Adrenal gland (tissue), 9 donors: ENCODE measurements at regions not wholly inside any gene's neighbourhood (a gene's known extent, or its start where the extent isn't known, plus 50 kb on each side); places are given as distances from the start of the nearest gene placed in this dataset.

Source experiments
- DNase-seq, 7 donors: peaks; one replicate each; pipeline ENCODE4 v3.0.0-alpha.2; 2019 to 2020
- H3K27ac ChIP-seq, 5 donors: fragments of 200-600 bp; sonication (generic) in 4 of 5; 1 replicate in 3 of 5; 2 replicates in 2 of 5; pipeline versions ENCODE4 v1.5.1 to v1.8.0; 2016 to 2020; ENCODE audit warnings: mild to moderate bottlenecking in 1 of 5
- H3K27me3 ChIP-seq: fragments of 200-600 bp; 2 replicates; pipeline ENCODE4 v1.8.0; 2021
- H3K36me3 ChIP-seq, 2 donors: fragments of 200-600 bp; replicated peaks in 1 of 2; 1 replicate in 1 of 2; 2 replicates in 1 of 2; pipeline versions ENCODE4 v1.5.1 to v1.8.0; 2018 to 2022
- H3K4me1 ChIP-seq, 2 donors: fragments of 200-600 bp; replicated peaks in 1 of 2; 1 replicate in 1 of 2; 2 replicates in 1 of 2; pipeline versions ENCODE4 v1.5.1 to v1.8.0; 2018 to 2021
- H3K4me3 ChIP-seq, 4 donors: fragments of 200-600 bp; sonication (generic) in 3 of 4; one replicate each; pipeline ENCODE4 v1.5.1; 2016 to 2018
- H3K9me3 ChIP-seq, 3 donors: fragments of 200-600 bp; sonication (generic) in 1 of 3; replicated peaks in 1 of 3; 1 replicate in 2 of 3; 2 replicates in 1 of 3; pipeline versions ENCODE4 v1.5.1 to v1.8.0; 2016 to 2021
- CTCF ChIP-seq, 6 experiments: fragments of 450-650 bp in 4 of 6; fragments of 200-600 bp in 2 of 6; sonication (generic) in 1 of 6; IDR thresholded peaks; 1 replicate in 5 of 6; 2 replicates in 1 of 6; pipeline versions ENCODE4 v1.5.1 to v1.8.0; 2016 to 2021; ENCODE audit warnings: antibody characterized with exemption in 6 of 6, mild to moderate bottlenecking in 2 of 6, moderate library complexity in 1 of 6
- POLR2A ChIP-seq, 2 donors: fragments of 450-650 bp; IDR thresholded peaks; one replicate each; pipeline ENCODE4 v1.6.1; 2017; ENCODE audit warnings: antibody characterized with exemption in 2 of 2, mild to moderate bottlenecking in 2 of 2, moderate library complexity in 1 of 2
- WGBS, 4 donors: extraction: QIAGEN DNeasy Blood & Tissue Kit in 2 of 4; methylation state at CpG; one replicate each; pipeline versions ENCODE4 v1.1.5 to v1.1.7; 2013 to 2017; 5-methylcytosine and 5-hydroxymethylcytosine counted together
- intact Hi-C, 2 donors: fragments of 100-400 bp; cut with DNase I; formaldehyde crosslinking; loops; one replicate each; pipeline versions ENCODE4 v1.14.1 to v1.15.0; 2022 to 2023
- donor health status: healthy with polysubstance abuse.
- donor health status: Bipolar disorder and iron deficiency.
- donor health status: DM: yes; HTN: yes; CAD: no.
- donor health status: DM: no; HTN: no; CAD: no.
- donor health status: DM: no; HTN: no; CAD: no.

DNA sequence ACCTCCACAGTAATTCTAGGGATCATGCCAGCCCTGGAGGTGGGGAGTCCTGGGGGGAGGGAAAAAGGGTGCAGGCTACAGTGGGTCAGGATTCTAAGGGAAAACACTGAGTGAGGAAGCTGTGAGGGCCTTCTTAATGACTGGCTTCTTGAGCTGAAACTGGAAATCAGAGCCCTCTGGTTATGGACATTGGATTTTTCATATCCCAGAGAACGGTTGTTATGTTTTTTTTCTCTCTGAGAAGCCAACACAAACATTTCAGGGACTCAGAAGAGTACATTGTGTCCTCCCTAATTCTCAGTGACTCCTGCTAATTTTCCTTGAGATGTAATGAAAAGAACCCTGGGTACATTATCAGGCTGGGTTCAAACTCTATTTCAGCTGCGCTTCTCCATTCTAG, 162.4 kb upstream of the PRDX4 start:
- no peak overlapping the region for H3K27ac ChIP-seq
- no peak overlapping the region for H3K4me3 ChIP-seq
- no peaks in the 10 kb centered on the region for H3K4me1 ChIP-seq
- no peak for DNase-seq
- no peak for TF ChIP-seq CTCF (IDR thresholded peaks at IDR 0.05)
- TF ChIP-seq POLR2A (IDR thresholded peaks at IDR 0.05): no peak
- intact Hi-C loops: no loop called here
- H3K9me3 ChIP-seq: no peaks in the 10 kb centered on the region
- WGBS, 4 donors: 57 to 78% (median 66%) methylated on average over 2 of the region's 2 CpGs
- H3K27me3 ChIP-seq: no peaks in the 10 kb centered on the region
- no peaks in the 10 kb centered on the region for H3K36me3 ChIP-seq

DNA sequence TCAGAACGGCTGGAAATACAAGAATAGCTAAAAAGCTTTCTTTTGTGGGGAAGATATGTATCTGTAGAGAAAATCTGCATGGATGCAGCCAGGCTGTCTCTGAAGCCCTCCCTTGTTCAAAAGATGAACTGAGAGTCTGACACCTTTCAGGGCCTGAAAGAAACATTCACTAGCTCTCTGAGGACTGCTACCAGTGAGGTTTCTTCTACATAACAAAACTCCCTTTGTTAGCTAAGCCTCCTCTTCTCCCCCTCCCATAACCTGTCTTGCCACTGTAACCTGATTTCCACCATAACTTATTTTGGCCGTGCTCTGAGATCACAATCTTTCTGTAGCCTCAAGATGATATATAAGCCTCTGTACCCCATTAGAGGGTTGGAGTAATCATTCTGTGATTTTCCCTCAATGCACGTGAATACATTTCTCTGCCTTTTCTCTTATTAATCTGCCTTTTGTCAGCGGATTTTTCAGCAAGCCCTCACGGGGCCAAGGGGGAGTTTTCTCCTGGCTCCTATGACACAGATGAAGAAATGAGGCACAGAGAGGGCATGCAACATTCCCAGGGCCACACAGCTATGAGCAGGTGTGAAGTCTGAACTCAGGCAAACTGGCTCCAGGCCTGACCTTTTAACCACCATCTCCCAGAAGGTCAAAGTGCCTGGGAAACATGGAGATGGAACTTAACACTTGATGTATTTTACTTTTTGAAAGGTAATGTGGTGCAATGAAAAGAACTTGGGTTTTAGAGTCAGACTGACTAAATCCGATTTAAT, 161.6 kb upstream of the PRDX4 start:
- no peak for DNase-seq
- no peaks in the 10 kb centered on the region for H3K36me3 ChIP-seq
- 55 to 75% (median 64%) methylated on average over 6 of the region's 6 CpGs for WGBS, 4 donors
- no peak for TF ChIP-seq CTCF (IDR thresholded peaks at IDR 0.05)
- TF ChIP-seq POLR2A (IDR thresholded peaks at IDR 0.05): no peak
- H3K9me3 ChIP-seq: no peaks in the 10 kb centered on the region
- H3K27me3 ChIP-seq: no peaks in the 10 kb centered on the region
- no peak overlapping the region for H3K27ac ChIP-seq
- no peak overlapping the region for H3K4me3 ChIP-seq
- no peaks in the 10 kb centered on the region for H3K4me1 ChIP-seq
- intact Hi-C loops: no loop called here

DNA sequence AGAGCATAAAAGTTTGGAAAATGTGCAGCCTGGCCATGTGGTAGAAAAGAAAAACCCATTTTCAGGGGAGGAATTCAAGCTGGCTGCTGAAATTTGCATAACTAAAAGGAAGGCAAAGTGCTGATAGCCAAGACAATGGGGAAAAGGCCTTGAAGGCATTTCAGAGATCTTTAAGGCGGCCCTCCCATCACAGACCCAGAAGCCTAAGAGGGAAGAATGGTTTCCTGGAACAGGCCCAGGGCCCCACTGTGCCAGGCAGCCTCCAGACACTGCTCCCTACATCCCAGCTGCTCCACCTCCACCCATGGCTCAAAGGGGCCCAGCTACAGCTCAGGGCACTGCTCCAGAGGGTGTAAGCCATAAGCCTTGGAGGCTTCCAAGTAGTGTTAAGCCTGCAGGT, 158.0 kb upstream of the PRDX4 start:
- H3K9me3 ChIP-seq: no peaks in the 10 kb centered on the region
- no peak for DNase-seq
- intact Hi-C loops: no loop called here
- H3K36me3 ChIP-seq: no peaks in the 10 kb centered on the region
- no peak overlapping the region for H3K27ac ChIP-seq
- no peak overlapping the region for H3K4me3 ChIP-seq
- WGBS, 4 donors: 50 to 93% (median 68%) methylated on average over 1 of the region's 1 CpG
- no peaks in the 10 kb centered on the region for H3K4me1 ChIP-seq
- no peak for TF ChIP-seq CTCF (IDR thresholded peaks at IDR 0.05)
- no peak for TF ChIP-seq POLR2A (IDR thresholded peaks at IDR 0.05)
- peaks cover 3% of the 10 kb centered on the region for H3K27me3 ChIP-seq

DNA sequence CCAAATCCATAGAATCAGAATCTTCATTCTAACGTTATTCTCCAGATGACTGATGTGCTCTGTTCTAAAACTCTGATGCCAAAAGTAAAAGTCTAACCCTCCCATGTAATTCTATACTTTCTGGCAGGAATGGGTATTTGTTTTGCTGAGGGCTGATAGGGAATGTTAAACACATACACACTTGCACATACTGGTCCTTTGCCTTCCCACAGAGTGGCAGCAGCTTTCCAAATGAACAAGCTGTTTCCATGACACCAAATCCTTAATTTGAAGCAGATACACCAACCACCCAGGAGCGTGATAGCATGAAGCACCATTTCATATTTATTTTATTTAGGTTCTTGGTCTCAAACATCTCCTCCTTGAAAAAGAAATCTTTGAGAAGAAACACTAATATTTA, 155.5 kb upstream of the PRDX4 start:
- Histone ChIP-seq H3K4me3 (no peak overlapping the region), H3K36me3 (no peaks in the 10 kb centered on the region), H3K27me3 (peaks cover 3% of the 10 kb centered on the region), H3K4me1 (no peaks in the 10 kb centered on the region), H3K9me3 (no peaks in the 10 kb centered on the region), H3K27ac (no peak overlapping the region)
- WGBS, 4 donors: 49 to 56% (median 54%) methylated on average over 2 of the region's 2 CpGs
- intact Hi-C loops: no loop called here
- TF ChIP-seq POLR2A (IDR thresholded peaks at IDR 0.05) (no peak), CTCF (IDR thresholded peaks at IDR 0.05) (no peak)
- DNase-seq: no peak
